ENCODE measurements at regions not wholly inside any gene's neighbourhood (a gene's known extent, or its start where the extent isn't known, plus 50 kb on each side); places are given as distances from the start of the nearest gene placed in this dataset.

DNA sequence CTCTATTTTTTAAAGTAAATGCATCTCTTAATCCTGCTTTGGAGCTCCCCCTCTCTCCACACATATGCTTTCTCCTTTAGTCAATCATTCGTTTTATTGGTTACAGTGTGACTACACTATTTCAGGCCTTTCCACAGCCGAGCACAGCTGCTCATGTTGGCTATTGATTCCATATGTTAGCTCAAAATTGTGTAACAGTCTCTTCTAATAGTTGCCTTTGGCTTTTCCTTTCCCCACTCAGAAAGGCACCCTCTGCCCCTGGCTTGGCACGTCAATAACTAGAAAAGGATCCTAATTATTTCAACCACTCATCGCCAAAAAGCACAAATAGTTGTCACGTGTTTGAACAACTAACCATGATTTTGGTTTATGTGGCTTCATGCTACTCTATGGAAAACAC is 410.3 kb upstream of the SLC35B3 start:
- in situ Hi-C loops (cut with HindIII; ENCODE audit: extremely low pct_ligation_motif_present, low pct_unique_long_range_greater_than_20kb) (no loop called here), intact Hi-C loops (cut with micrococcal nuclease; ENCODE audit: unreplicated experiment) (no loop called here)
- no peak for TF ChIP-seq POLR2A (IDR thresholded peaks at IDR 0.05; ENCODE audit: insufficient read depth in 1 of 2, low read depth in 2 of 2, low read length in 2 of 2)
- TF ChIP-seq CAMTA2 (CRISPR knock-in tag; IDR thresholded peaks at IDR 0.05; ENCODE audit: borderline replicate concordance) = no peak
- TF ChIP-seq DNMT1 (CRISPR knock-in tag; IDR thresholded peaks at IDR 0.05) = no peak
- TF ChIP-seq RELA (CRISPR knock-in tag; IDR thresholded peaks at IDR 0.05) = no peak
- TF ChIP-seq, protein P1, sequence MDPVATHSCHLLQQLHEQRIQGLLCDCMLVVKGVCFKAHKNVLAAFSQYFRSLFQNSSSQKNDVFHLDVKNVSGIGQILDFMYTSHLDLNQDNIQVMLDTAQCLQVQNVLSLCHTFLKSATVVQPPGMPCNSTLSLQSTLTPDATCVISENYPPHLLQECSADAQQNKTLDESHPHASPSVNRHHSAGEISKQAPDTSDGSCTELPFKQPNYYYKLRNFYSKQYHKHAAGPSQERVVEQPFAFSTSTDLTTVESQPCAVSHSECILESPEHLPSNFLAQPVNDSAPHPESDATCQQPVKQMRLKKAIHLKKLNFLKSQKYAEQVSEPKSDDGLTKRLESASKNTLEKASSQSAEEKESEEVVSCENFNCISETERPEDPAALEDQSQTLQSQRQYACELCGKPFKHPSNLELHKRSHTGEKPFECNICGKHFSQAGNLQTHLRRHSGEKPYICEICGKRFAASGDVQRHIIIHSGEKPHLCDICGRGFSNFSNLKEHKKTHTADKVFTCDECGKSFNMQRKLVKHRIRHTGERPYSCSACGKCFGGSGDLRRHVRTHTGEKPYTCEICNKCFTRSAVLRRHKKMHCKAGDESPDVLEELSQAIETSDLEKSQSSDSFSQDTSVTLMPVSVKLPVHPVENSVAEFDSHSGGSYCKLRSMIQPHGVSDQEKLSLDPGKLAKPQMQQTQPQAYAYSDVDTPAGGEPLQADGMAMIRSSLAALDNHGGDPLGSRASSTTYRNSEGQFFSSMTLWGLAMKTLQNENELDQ (CRISPR knock-in tag; IDR thresholded peaks at IDR 0.05; ENCODE audit: borderline replicate concordance) = no peak
- no peak for TF ChIP-seq KDM2A (CRISPR knock-in tag; IDR thresholded peaks at IDR 0.05; ENCODE audit: borderline replicate concordance, low read depth)
- TF ChIP-seq ZFP36L2 (CRISPR knock-in tag; IDR thresholded peaks at IDR 0.05) = no peak
- no TSS peak for BruUV-seq (replicated peaks)
- Histone ChIP-seq H3K4me1 (ENCODE audit: insufficient read depth, low read length) (no peaks in the 10 kb centered on the region), H3K36me3 (replicated peaks in 1 of 2; ENCODE audit: control insufficient read depth in 1 of 2, insufficient read depth in 2 of 2, low read length in 2 of 2) (no peaks in the 10 kb centered on the region), H3K4me2 (ENCODE audit: low read depth, low read length) (no peak overlapping the region), H2AFZ (ENCODE audit: low read length) (no peak overlapping the region), H3K79me2 (ENCODE audit: insufficient read depth, low read length) (no peaks in the 10 kb centered on the region), H4K20me1 (ENCODE audit: insufficient read depth, low read length) (no peaks in the 10 kb centered on the region), H3K4me3 (replicated peaks in 1 of 3; ENCODE audit: insufficient read depth in 1 of 3, low read depth in 2 of 3, low read length in 3 of 3) (no peak overlapping the region), H3K27me3 (ENCODE audit: control insufficient read depth in 1 of 2, insufficient read depth in 2 of 2, low read length in 2 of 2) (no peaks in the 10 kb centered on the region), H3K9ac (ENCODE audit: insufficient read depth, low read depth, low read length) (no peak overlapping the region), H3K9me3 (ENCODE audit: low read length) (no peaks in the 10 kb centered on the region), H3K27ac (ENCODE audit: extremely low read length, insufficient read depth, low read length) (no peak overlapping the region)
- FAIRE-seq (no peak), DNase-seq (ENCODE audit: low spot score) (no peak), ATAC-seq (no peak)
- 25% methylated on average over 5 of the region's 5 CpGs for WGBS (ENCODE audit: low lambda C conversion rate)
- POLR2A ChIA-PET = no interaction called here
- CTCF ChIA-PET (ENCODE audit: low intra/inter-chr PET ratio, low total read pairs) = no interaction called here

DNA sequence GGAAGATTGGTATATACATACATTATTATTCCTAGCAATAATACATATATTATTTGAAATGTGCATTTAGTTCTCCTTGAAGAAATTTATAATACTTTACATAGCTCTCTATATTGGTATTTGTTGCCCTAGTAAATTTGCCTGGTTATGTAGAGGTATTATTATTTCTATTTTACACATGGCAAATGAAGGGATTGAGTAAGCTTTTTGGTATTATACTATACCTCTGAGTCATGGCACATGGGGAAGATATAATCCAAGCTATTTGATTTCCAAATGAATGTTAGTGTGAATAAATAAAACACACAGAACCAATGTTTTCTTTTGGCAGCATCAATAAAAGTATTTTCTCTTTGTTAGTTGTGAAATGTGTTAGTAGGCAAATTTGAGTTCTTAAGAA is 409.6 kb upstream of the SLC35B3 start:
- no peak overlapping the region for H2AFZ ChIP-seq (ENCODE audit: low read length)
- intact Hi-C loops (cut with micrococcal nuclease; ENCODE audit: unreplicated experiment) = no loop called here
- no peak overlapping the region for H3K4me3 ChIP-seq (replicated peaks in 1 of 3; ENCODE audit: insufficient read depth in 1 of 3, low read depth in 2 of 3, low read length in 3 of 3)
- no peaks in the 10 kb centered on the region for H3K79me2 ChIP-seq (ENCODE audit: insufficient read depth, low read length)
- H3K4me1 ChIP-seq (ENCODE audit: insufficient read depth, low read length) = no peaks in the 10 kb centered on the region
- no peak overlapping the region for H3K27ac ChIP-seq (ENCODE audit: extremely low read length, insufficient read depth, low read length)
- H3K4me2 ChIP-seq (ENCODE audit: low read depth, low read length) = no peak overlapping the region
- FAIRE-seq (no peak), DNase-seq (ENCODE audit: low spot score) (no peak), ATAC-seq (no peak)
- TF ChIP-seq ZNF660 (CRISPR knock-in tag; IDR thresholded peaks at IDR 0.05; ENCODE audit: borderline replicate concordance, low read depth) (no peak), ZNF10 (CRISPR knock-in tag; IDR thresholded peaks at IDR 0.05; ENCODE audit: borderline replicate concordance, low read depth) (no peak), SRSF1 (optimal IDR thresholded peaks at IDR 0.05; ENCODE audit: low read depth, low read length) (no peak), PHF20 (CRISPR knock-in tag; IDR thresholded peaks at IDR 0.05) (no peak), KDM6A (CRISPR knock-in tag; IDR thresholded peaks at IDR 0.05; ENCODE audit: low read depth) (no peak), SIN3B (IDR thresholded peaks at IDR 0.05; ENCODE audit: low read length) (no peak), ZNF160 (CRISPR knock-in tag; IDR thresholded peaks at IDR 0.05) (no peak)
- CTCF ChIA-PET (ENCODE audit: low intra/inter-chr PET ratio, low total read pairs) = no interaction called here
- no peaks in the 10 kb centered on the region for H3K27me3 ChIP-seq (ENCODE audit: control insufficient read depth in 1 of 2, insufficient read depth in 2 of 2, low read length in 2 of 2)
- POLR2A ChIA-PET = no interaction called here
- BruUV-seq (replicated peaks) = no TSS peak
- H3K9ac ChIP-seq (ENCODE audit: insufficient read depth, low read depth, low read length) = no peak overlapping the region
- H3K36me3 ChIP-seq (replicated peaks in 1 of 2; ENCODE audit: control insufficient read depth in 1 of 2, insufficient read depth in 2 of 2, low read length in 2 of 2) = no peaks in the 10 kb centered on the region
- no peaks in the 10 kb centered on the region for H4K20me1 ChIP-seq (ENCODE audit: insufficient read depth, low read length)
- no peaks in the 10 kb centered on the region for H3K9me3 ChIP-seq (ENCODE audit: low read length)
- in situ Hi-C loops (cut with HindIII; ENCODE audit: extremely low pct_ligation_motif_present, low pct_unique_long_range_greater_than_20kb) = no loop called here

Data from HepG2 (cell line).